ENCODE measurements at regions not wholly inside any gene's neighbourhood (a gene's known extent, or its start where the extent isn't known, plus 50 kb on each side); places are given as distances from the start of the nearest gene placed in this dataset.
"Not testable (repeated sequence)": the region's sequence is repeated elsewhere in the genome, so short reads cannot be mapped to it uniquely, and the experiment has no call there.

GRCh38 chr4:102210806-102211205 is 134.5 kb downstream of the SLC39A8 start:
- H3K9me3 ChIP-seq (ENCODE audit: low read length); H2AFZ ChIP-seq (ENCODE audit: low read length); POLR2A ChIA-PET; H3K27ac ChIP-seq (ENCODE audit: low read depth, low read length, poor library complexity, severe bottlenecking); CTCF ChIA-PET (ENCODE audit: unreplicated experiment); DNase-seq (ENCODE audit: low spot score); H3K4me3 ChIP-seq (ENCODE audit: low read depth, low read length, poor library complexity, severe bottlenecking); H3K4me1 ChIP-seq (ENCODE audit: insufficient read depth, low read length, poor library complexity, severe bottlenecking); H3K9me2 ChIP-seq (ENCODE audit: insufficient read depth, low read length); H3K36me3 ChIP-seq (ENCODE audit: insufficient read depth, low read length); H3K4me2 ChIP-seq (ENCODE audit: low read length); H4K20me1 ChIP-seq (ENCODE audit: insufficient read depth, low read length); intact Hi-C loops (cut with micrococcal nuclease; ENCODE audit: unreplicated experiment); BruUV-seq (replicated peaks); H3K79me2 ChIP-seq (ENCODE audit: insufficient read depth, low read depth, low read length): not testable (repeated sequence)

GRCh38 chr4:102204634-102205033 is 140.6 kb downstream of the SLC39A8 start:
- H4K20me1 ChIP-seq (ENCODE audit: insufficient read depth, low read length); H3K9me2 ChIP-seq (ENCODE audit: insufficient read depth, low read length); H3K9me3 ChIP-seq (ENCODE audit: low read length); H2AFZ ChIP-seq (ENCODE audit: low read length); H3K4me1 ChIP-seq (ENCODE audit: insufficient read depth, low read length, poor library complexity, severe bottlenecking); H3K27ac ChIP-seq (ENCODE audit: low read depth, low read length, poor library complexity, severe bottlenecking); H3K4me2 ChIP-seq (ENCODE audit: low read length); BruUV-seq (replicated peaks); H3K79me2 ChIP-seq (ENCODE audit: insufficient read depth, low read depth, low read length); intact Hi-C loops (cut with micrococcal nuclease; ENCODE audit: unreplicated experiment); DNase-seq (ENCODE audit: low spot score); H3K4me3 ChIP-seq (ENCODE audit: low read depth, low read length, poor library complexity, severe bottlenecking); CTCF ChIA-PET (ENCODE audit: unreplicated experiment); H3K36me3 ChIP-seq (ENCODE audit: insufficient read depth, low read length): not testable (repeated sequence)
- POLR2A ChIA-PET: interaction anchor here (0.7 kb wide), 1 partner anchor 103 kb away, joined by 3 read pairs; no protein-coding TSS in a partner anchor

GRCh38 chr4:102196221-102196620 is 149.1 kb downstream of the SLC39A8 start:
- CTCF ChIA-PET (ENCODE audit: unreplicated experiment): no interaction called here
- intact Hi-C loops (cut with micrococcal nuclease; ENCODE audit: unreplicated experiment): no loop called here
- Histone ChIP-seq H3K9me3 (ENCODE audit: low read length) (no peaks in the 10 kb centered on the region), H3K4me3 (ENCODE audit: low read depth, low read length, poor library complexity, severe bottlenecking) (no peak overlapping the region), H3K36me3 (ENCODE audit: insufficient read depth, low read length) (no peaks in the 10 kb centered on the region), H3K4me2 (ENCODE audit: low read length) (no peak overlapping the region), H2AFZ (ENCODE audit: low read length) (no peak overlapping the region), H3K79me2 (ENCODE audit: insufficient read depth, low read depth, low read length) (no peaks in the 10 kb centered on the region), H3K9me2 (ENCODE audit: insufficient read depth, low read length) (no peaks in the 10 kb centered on the region), H4K20me1 (ENCODE audit: insufficient read depth, low read length) (no peaks in the 10 kb centered on the region), H3K4me1 (ENCODE audit: insufficient read depth, low read length, poor library complexity, severe bottlenecking) (no peaks in the 10 kb centered on the region), H3K27ac (ENCODE audit: low read depth, low read length, poor library complexity, severe bottlenecking) (no peak overlapping the region)
- DNase-seq (ENCODE audit: low spot score): no peak
- BruUV-seq (replicated peaks): no TSS peak
- POLR2A ChIA-PET: no interaction called here
- TF ChIP-seq CTCF (conservative IDR thresholded peaks at IDR 0.05; ENCODE audit: low read length) (no peak), EZH2phosphoT487 (IDR thresholded peaks at IDR 0.05; ENCODE audit: borderline replicate concordance, low read depth, low read length) (no peak)

- CTCF ChIA-PET (ENCODE audit: unreplicated experiment): no interaction called here
These were observed 152.1 kb downstream of the SLC39A8 start for GRCh38 chr4:102193145-102193544.

More at GRCh38 chr4:102193145-102193544, 152.1 kb downstream of the SLC39A8 start:
- Histone ChIP-seq H3K9me2 (ENCODE audit: insufficient read depth, low read length) (no peaks in the 10 kb centered on the region), H3K36me3 (ENCODE audit: insufficient read depth, low read length) (no peaks in the 10 kb centered on the region), H3K9me3 (ENCODE audit: low read length) (no peaks in the 10 kb centered on the region), H3K4me1 (ENCODE audit: insufficient read depth, low read length, poor library complexity, severe bottlenecking) (no peaks in the 10 kb centered on the region), H3K4me3 (ENCODE audit: low read depth, low read length, poor library complexity, severe bottlenecking) (no peak overlapping the region), H4K20me1 (ENCODE audit: insufficient read depth, low read length) (no peaks in the 10 kb centered on the region), H3K27ac (ENCODE audit: low read depth, low read length, poor library complexity, severe bottlenecking) (no peak overlapping the region), H3K79me2 (ENCODE audit: insufficient read depth, low read depth, low read length) (no peaks in the 10 kb centered on the region), H2AFZ (ENCODE audit: low read length) (no peak overlapping the region), H3K4me2 (ENCODE audit: low read length) (no peak overlapping the region)
- BruUV-seq (replicated peaks): no TSS peak
- no peak for DNase-seq (ENCODE audit: low spot score)
- intact Hi-C loops (cut with micrococcal nuclease; ENCODE audit: unreplicated experiment): no loop called here
- POLR2A ChIA-PET: interaction anchor here (0.7 kb wide), 1 partner anchor 654 kb away, joined by 3 read pairs; no protein-coding TSS in a partner anchor
- TF ChIP-seq EZH2phosphoT487 (IDR thresholded peaks at IDR 0.05; ENCODE audit: borderline replicate concordance, low read depth, low read length) (no peak), CTCF (conservative IDR thresholded peaks at IDR 0.05; ENCODE audit: low read length) (no peak)

Data from OCI-LY7 (cell line).